ENCODE measurements at regions not wholly inside any gene's neighbourhood (a gene's known extent, or its start where the extent isn't known, plus 50 kb on each side); places are given as distances from the start of the nearest gene placed in this dataset.

DNA sequence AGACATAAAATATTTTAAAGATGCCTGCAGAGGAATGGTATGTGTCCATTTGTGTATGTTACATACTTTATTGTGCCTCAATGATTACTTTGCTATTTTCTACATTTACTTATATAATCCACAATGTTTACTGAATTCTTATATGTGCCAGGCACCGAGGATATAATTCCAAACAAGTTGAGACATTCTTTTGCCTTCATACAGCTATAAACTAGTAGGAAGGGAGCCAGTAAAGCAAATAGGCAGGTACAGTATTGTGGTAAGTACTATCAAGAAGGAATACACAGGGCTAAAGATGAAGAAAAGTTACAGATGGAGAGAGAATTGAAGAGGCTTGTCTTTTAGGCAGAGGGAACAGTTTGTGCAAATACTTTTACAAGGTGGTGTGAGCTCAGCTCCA lies 131.6 kb downstream of the DISP1 start:
- Histone ChIP-seq H3K4me3 (ENCODE audit: low read length in 2 of 2) (no peak overlapping the region), H3K36me3 (ENCODE audit: control insufficient read depth in 2 of 2, insufficient read depth in 2 of 2, low read length in 2 of 2) (peaks cover 5 to 10% of the 10 kb centered on the region in 2 donors), H3K27me3 (ENCODE audit: control insufficient read depth in 1 of 2, insufficient read depth in 2 of 2, low read length in 2 of 2) (no peaks in the 10 kb centered on the region), H3K9ac (ENCODE audit: low read length in 2 of 2) (no peak overlapping the region), H3K9me3 (ENCODE audit: control insufficient read depth in 2 of 2, low read length in 2 of 2) (no peaks in the 10 kb centered on the region), H3K27ac (ENCODE audit: low read length) (no peak overlapping the region), H3K4me1 (ENCODE audit: control insufficient read depth, insufficient read depth, low read length) (no peaks in the 10 kb centered on the region)

DNA sequence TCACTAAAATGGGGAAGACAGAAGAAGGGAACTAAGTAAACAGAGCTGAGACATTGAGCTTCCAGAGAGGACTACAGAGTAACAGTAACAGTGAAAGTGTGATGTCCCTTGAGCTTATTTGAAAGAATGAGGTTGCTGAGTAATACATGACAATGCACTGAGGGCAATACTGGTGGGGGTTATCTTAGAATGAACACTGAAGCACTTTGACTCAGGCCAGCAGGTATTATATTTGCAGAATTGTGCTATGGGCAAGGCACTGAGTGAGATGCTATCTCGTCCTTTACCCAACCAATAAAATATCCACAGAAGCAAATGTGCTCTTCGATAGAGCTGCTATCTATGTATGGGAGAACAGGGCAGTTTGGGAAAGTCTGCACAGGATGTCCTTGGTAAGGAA lies 133.2 kb downstream of the DISP1 start:
- no peaks in the 10 kb centered on the region for H3K4me1 ChIP-seq (ENCODE audit: control insufficient read depth, insufficient read depth, low read length)
- H3K9me3 ChIP-seq (ENCODE audit: control insufficient read depth in 2 of 2, low read length in 2 of 2) = no peaks in the 10 kb centered on the region
- no peak overlapping the region for H3K4me3 ChIP-seq (ENCODE audit: low read length in 2 of 2)
- no peak overlapping the region for H3K9ac ChIP-seq (ENCODE audit: low read length in 2 of 2)
- H3K27ac ChIP-seq (ENCODE audit: low read length) = no peak overlapping the region
- H3K27me3 ChIP-seq (ENCODE audit: control insufficient read depth in 1 of 2, insufficient read depth in 2 of 2, low read length in 2 of 2) = no peaks in the 10 kb centered on the region
- H3K36me3 ChIP-seq (ENCODE audit: control insufficient read depth in 2 of 2, insufficient read depth in 2 of 2, low read length in 2 of 2) = peaks cover 1 to 3% of the 10 kb centered on the region in 2 donors

DNA sequence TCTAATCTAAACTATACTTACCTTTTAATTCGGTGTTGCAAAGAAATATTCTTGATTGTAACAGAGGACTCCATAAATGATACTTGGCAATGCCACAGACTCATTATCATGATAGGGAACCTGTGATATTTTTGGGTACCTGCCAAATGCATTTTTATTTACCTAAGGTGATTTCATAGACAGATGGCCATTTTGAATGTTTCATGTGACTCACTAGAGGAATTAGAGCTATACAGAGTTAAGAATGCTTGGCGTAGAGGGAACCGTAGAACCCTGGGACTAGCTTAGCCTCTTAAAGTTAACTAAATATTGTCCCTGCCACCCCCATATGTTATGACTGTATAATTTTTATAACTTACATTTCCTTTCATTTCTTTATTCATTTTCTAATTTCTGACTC lies 136.1 kb downstream of the DISP1 start:
- Histone ChIP-seq H3K36me3 (ENCODE audit: control insufficient read depth in 2 of 2, insufficient read depth in 2 of 2, low read length in 2 of 2) (no peaks in the 10 kb centered on the region), H3K27me3 (ENCODE audit: control insufficient read depth in 1 of 2, insufficient read depth in 2 of 2, low read length in 2 of 2) (no peaks in the 10 kb centered on the region), H3K27ac (ENCODE audit: low read length) (no peak overlapping the region), H3K9me3 (ENCODE audit: control insufficient read depth in 2 of 2, low read length in 2 of 2) (no peaks in the 10 kb centered on the region), H3K9ac (ENCODE audit: low read length in 2 of 2) (no peak overlapping the region), H3K4me1 (ENCODE audit: control insufficient read depth, insufficient read depth, low read length) (no peaks in the 10 kb centered on the region), H3K4me3 (ENCODE audit: low read length in 2 of 2) (no peak overlapping the region)

DNA sequence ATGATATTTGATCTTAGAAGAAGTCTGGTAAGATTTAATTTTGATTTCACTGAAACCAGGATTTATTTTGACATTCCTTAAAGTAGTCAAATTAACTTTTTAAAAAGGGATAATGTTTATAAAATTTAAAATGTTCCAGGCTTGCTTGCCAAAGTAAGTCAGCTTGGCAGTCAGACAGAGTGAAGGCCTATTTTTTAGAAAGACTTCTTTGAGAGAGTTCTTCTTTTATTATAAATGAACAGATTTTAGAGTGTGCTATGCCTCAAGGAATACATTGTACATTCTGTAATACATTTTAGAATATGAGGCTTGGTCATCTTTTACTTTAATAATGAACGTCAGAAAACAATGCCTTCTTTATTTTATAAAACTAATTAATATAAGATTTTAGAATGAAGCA lies 138.7 kb downstream of the DISP1 start:
- no peaks in the 10 kb centered on the region for H3K36me3 ChIP-seq (ENCODE audit: control insufficient read depth in 2 of 2, insufficient read depth in 2 of 2, low read length in 2 of 2)
- no peak overlapping the region for H3K27ac ChIP-seq (ENCODE audit: low read length)
- H3K9ac ChIP-seq (ENCODE audit: low read length in 2 of 2) = no peak overlapping the region
- no peaks in the 10 kb centered on the region for H3K27me3 ChIP-seq (ENCODE audit: control insufficient read depth in 1 of 2, insufficient read depth in 2 of 2, low read length in 2 of 2)
- no peak overlapping the region for H3K4me3 ChIP-seq (ENCODE audit: low read length in 2 of 2)
- no peaks in the 10 kb centered on the region for H3K9me3 ChIP-seq (ENCODE audit: control insufficient read depth in 2 of 2, low read length in 2 of 2)
- no peaks in the 10 kb centered on the region for H3K4me1 ChIP-seq (ENCODE audit: control insufficient read depth, insufficient read depth, low read length)

DNA sequence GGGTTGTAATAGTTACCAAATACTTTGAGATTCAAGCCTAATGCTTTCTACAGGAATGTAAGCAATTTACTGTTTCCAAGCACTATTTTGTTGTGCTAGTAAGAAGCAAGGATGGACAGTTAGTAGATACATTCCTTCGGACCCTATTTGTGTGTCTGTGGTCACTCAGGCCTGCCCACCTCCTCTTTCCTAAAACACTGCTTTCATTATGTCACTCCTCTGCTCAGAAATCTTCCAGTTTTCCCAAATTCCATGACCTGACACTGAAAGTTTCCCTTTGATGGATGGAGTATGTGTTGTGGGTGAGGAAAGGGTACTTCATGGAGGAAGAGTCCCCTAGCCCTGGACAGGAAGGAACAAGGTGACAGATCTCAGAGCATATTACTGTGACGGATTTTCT lies 141.1 kb downstream of the DISP1 start:
- Histone ChIP-seq H3K9ac (ENCODE audit: low read length in 2 of 2) (no peak overlapping the region), H3K4me1 (ENCODE audit: control insufficient read depth, insufficient read depth, low read length) (no peaks in the 10 kb centered on the region), H3K27ac (ENCODE audit: low read length) (no peak overlapping the region), H3K27me3 (ENCODE audit: control insufficient read depth in 1 of 2, insufficient read depth in 2 of 2, low read length in 2 of 2) (no peaks in the 10 kb centered on the region), H3K9me3 (ENCODE audit: control insufficient read depth in 2 of 2, low read length in 2 of 2) (no peaks in the 10 kb centered on the region), H3K4me3 (ENCODE audit: low read length in 2 of 2) (no peak overlapping the region), H3K36me3 (ENCODE audit: control insufficient read depth in 2 of 2, insufficient read depth in 2 of 2, low read length in 2 of 2) (no peaks in the 10 kb centered on the region)

DNA sequence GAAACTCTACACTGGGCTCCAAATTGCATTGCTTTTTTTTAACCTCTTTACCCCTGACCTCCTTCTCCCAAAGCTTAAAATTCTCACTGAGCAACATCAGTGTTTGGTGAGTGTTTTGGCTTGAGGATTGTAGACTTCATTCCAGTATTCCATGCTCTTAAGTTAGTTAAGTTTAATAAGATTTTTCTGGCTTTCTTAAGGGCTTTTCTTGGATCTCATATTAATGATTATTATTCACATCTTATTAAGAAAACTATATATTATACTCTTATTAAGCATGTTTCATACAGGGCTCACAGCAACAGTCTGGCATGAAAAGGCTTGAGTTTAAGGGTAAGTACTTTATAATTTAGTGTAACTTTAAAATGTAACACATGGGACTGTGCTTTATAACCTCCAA lies 141.8 kb downstream of the DISP1 start:
- H3K9ac ChIP-seq (ENCODE audit: low read length in 2 of 2) = no peak overlapping the region
- no peak overlapping the region for H3K27ac ChIP-seq (ENCODE audit: low read length)
- H3K9me3 ChIP-seq (ENCODE audit: control insufficient read depth in 2 of 2, low read length in 2 of 2) = no peaks in the 10 kb centered on the region
- no peaks in the 10 kb centered on the region for H3K4me1 ChIP-seq (ENCODE audit: control insufficient read depth, insufficient read depth, low read length)
- no peaks in the 10 kb centered on the region for H3K36me3 ChIP-seq (ENCODE audit: control insufficient read depth in 2 of 2, insufficient read depth in 2 of 2, low read length in 2 of 2)
- H3K4me3 ChIP-seq (ENCODE audit: low read length in 2 of 2) = no peak overlapping the region
- H3K27me3 ChIP-seq (ENCODE audit: control insufficient read depth in 1 of 2, insufficient read depth in 2 of 2, low read length in 2 of 2) = no peaks in the 10 kb centered on the region

DNA sequence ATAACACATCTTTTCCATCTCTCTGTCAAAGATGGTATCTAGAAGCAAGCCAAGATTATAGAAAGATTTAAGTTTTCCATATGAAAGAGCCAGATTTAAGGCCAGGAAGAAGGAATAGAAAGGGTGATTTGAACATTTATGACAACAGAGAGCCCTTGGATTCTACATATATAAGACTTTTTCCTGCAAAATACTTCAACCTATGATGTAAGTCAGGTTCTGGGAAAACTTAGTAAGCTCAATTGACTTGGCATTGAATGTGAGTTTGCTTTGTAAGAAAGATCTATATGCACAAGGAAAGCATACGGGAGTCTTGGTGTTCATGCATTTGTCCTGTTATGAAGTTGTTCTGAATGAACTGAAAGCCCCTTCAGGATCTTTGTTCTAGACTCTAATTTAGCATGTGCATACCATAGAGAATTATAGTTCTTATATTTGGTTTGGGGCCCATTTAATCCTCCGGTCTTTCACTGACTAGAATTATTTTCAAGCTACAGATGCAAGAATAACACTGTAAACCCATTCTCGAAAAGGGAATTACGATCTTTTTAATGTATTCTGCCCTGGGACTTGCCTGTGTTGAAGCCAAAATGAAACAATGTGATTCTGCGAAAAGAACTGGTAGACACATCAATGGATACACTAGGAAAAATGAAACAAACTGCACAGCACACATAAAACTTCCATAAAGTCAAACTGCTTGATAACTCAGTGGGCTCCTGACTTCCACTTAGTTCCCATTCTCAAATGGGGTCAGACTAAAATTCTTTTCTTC lies 152.8 kb downstream of the DISP1 start:
- Histone ChIP-seq H3K36me3 (ENCODE audit: control insufficient read depth in 2 of 2, insufficient read depth in 2 of 2, low read length in 2 of 2) (no peaks in the 10 kb centered on the region), H3K4me1 (ENCODE audit: control insufficient read depth, insufficient read depth, low read length) (no peaks in the 10 kb centered on the region), H3K27me3 (ENCODE audit: control insufficient read depth in 1 of 2, insufficient read depth in 2 of 2, low read length in 2 of 2) (no peaks in the 10 kb centered on the region), H3K9me3 (ENCODE audit: control insufficient read depth in 2 of 2, low read length in 2 of 2) (no peaks in the 10 kb centered on the region), H3K4me3 (ENCODE audit: low read length in 2 of 2) (no peak overlapping the region), H3K9ac (ENCODE audit: low read length in 2 of 2) (no peak overlapping the region), H3K27ac (ENCODE audit: low read length) (no peak overlapping the region)

DNA sequence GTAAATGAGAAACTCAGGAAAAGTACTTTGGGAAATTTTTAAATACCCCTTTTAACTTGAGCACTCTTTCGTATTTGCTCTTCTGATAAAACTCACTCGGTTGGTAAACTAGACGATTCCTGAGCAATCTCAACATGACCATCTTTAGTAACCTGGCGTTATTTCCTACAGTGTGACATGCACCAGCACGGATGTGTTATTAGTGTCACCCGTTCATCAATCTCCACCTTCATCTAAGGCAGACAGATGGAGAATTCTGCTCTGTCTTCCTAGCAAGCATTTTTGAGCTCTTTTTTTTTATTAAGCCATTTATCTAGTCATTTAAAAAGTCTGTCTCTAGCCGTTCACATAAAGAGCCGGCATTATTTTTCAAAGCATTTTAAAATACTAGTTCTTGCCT lies 155.2 kb downstream of the DISP1 start:
- Histone ChIP-seq H3K9me3 (ENCODE audit: control insufficient read depth in 2 of 2, low read length in 2 of 2) (no peaks in the 10 kb centered on the region), H3K4me3 (ENCODE audit: low read length in 2 of 2) (no peak overlapping the region), H3K9ac (ENCODE audit: low read length in 2 of 2) (no peak overlapping the region), H3K36me3 (ENCODE audit: control insufficient read depth in 2 of 2, insufficient read depth in 2 of 2, low read length in 2 of 2) (no peaks in the 10 kb centered on the region), H3K27ac (ENCODE audit: low read length) (no peak overlapping the region), H3K27me3 (ENCODE audit: control insufficient read depth in 1 of 2, insufficient read depth in 2 of 2, low read length in 2 of 2) (no peaks in the 10 kb centered on the region), H3K4me1 (ENCODE audit: control insufficient read depth, insufficient read depth, low read length) (no peaks in the 10 kb centered on the region)

DNA sequence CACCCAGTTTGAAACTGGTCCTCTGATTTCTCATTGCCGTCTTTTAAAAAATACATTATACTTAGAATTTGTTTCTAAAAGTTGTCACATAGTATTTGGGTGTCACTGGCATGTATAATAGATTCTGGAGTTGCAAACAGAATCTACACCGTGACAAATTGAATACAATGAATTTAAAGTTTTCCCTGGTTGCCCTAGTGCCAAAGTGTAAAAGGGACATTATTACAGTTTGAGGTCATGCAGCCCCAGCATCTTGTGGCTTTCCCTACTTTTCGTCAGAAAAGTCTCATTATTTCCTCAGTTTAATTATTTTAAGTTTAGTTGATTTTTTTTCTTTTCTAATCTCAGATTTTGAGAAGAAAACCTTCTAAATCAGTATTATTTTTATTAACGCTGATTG lies 155.9 kb downstream of the DISP1 start:
- H3K4me3 ChIP-seq (ENCODE audit: low read length in 2 of 2) = no peak overlapping the region
- no peaks in the 10 kb centered on the region for H3K4me1 ChIP-seq (ENCODE audit: control insufficient read depth, insufficient read depth, low read length)
- H3K9ac ChIP-seq (ENCODE audit: low read length in 2 of 2) = no peak overlapping the region
- no peak overlapping the region for H3K27ac ChIP-seq (ENCODE audit: low read length)
- no peaks in the 10 kb centered on the region for H3K27me3 ChIP-seq (ENCODE audit: control insufficient read depth in 1 of 2, insufficient read depth in 2 of 2, low read length in 2 of 2)
- no peaks in the 10 kb centered on the region for H3K9me3 ChIP-seq (ENCODE audit: control insufficient read depth in 2 of 2, low read length in 2 of 2)
- no peaks in the 10 kb centered on the region for H3K36me3 ChIP-seq (ENCODE audit: control insufficient read depth in 2 of 2, insufficient read depth in 2 of 2, low read length in 2 of 2)

DNA sequence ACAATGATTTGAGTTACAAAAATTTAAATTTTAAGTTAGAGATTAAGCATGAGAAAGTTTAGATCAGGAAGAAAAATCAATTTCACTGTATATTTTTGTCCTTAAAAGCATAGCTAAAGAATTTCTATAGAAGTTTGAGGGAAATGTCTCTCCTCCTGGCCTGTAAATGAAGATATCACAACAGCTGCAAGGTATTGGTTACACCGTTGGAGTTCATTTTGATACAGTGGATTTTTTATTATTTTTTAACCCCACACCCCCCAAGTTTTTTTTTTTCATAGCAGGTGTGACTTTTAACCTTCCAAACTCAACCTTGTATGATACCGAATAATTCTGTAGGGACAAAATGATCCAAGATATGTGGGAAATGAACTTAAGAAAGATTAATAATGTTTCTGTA lies 156.3 kb downstream of the DISP1 start:
- no peak overlapping the region for H3K4me3 ChIP-seq (ENCODE audit: low read length in 2 of 2)
- no peaks in the 10 kb centered on the region for H3K9me3 ChIP-seq (ENCODE audit: control insufficient read depth in 2 of 2, low read length in 2 of 2)
- no peaks in the 10 kb centered on the region for H3K4me1 ChIP-seq (ENCODE audit: control insufficient read depth, insufficient read depth, low read length)
- H3K27ac ChIP-seq (ENCODE audit: low read length) = no peak overlapping the region
- H3K36me3 ChIP-seq (ENCODE audit: control insufficient read depth in 2 of 2, insufficient read depth in 2 of 2, low read length in 2 of 2) = no peaks in the 10 kb centered on the region
- H3K9ac ChIP-seq (ENCODE audit: low read length in 2 of 2) = no peak overlapping the region
- no peaks in the 10 kb centered on the region for H3K27me3 ChIP-seq (ENCODE audit: control insufficient read depth in 1 of 2, insufficient read depth in 2 of 2, low read length in 2 of 2)

DNA sequence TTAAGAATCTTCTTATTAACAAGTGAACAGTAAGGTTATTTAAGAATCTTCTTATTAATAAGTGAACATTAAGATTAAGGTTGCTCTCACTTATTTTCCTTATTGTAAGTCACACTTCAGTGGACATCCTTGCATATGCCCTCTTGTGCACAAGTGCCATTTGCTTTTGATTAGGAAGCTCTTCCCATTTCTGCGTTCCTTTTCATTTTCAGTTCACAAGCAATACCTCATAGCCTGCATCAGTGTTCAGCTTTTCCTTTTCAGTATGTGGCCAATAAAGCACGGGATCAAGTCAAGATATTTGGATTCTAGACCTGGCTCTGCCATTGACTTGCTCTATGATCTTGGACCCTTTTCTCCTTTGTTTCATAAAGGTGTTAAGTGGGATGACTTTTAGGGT lies 158.7 kb downstream of the DISP1 start:
- Histone ChIP-seq H3K27me3 (ENCODE audit: control insufficient read depth in 1 of 2, insufficient read depth in 2 of 2, low read length in 2 of 2) (no peaks in the 10 kb centered on the region), H3K4me3 (ENCODE audit: low read length in 2 of 2) (no peak overlapping the region), H3K36me3 (ENCODE audit: control insufficient read depth in 2 of 2, insufficient read depth in 2 of 2, low read length in 2 of 2) (no peaks in the 10 kb centered on the region), H3K27ac (ENCODE audit: low read length) (no peak overlapping the region), H3K9ac (ENCODE audit: low read length in 2 of 2) (no peak overlapping the region), H3K4me1 (ENCODE audit: control insufficient read depth, insufficient read depth, low read length) (no peaks in the 10 kb centered on the region), H3K9me3 (ENCODE audit: control insufficient read depth in 2 of 2, low read length in 2 of 2) (no peaks in the 10 kb centered on the region)

Data from stomach smooth muscle (tissue), 2 donors.